ENCODE measurements at regions not wholly inside any gene's neighbourhood (a gene's known extent, or its start where the extent isn't known, plus 50 kb on each side); places are given as distances from the start of the nearest gene placed in this dataset.
A peak's percentile ranks its signal among the peaks of the same experiment; 100 is the strongest.

DNA sequence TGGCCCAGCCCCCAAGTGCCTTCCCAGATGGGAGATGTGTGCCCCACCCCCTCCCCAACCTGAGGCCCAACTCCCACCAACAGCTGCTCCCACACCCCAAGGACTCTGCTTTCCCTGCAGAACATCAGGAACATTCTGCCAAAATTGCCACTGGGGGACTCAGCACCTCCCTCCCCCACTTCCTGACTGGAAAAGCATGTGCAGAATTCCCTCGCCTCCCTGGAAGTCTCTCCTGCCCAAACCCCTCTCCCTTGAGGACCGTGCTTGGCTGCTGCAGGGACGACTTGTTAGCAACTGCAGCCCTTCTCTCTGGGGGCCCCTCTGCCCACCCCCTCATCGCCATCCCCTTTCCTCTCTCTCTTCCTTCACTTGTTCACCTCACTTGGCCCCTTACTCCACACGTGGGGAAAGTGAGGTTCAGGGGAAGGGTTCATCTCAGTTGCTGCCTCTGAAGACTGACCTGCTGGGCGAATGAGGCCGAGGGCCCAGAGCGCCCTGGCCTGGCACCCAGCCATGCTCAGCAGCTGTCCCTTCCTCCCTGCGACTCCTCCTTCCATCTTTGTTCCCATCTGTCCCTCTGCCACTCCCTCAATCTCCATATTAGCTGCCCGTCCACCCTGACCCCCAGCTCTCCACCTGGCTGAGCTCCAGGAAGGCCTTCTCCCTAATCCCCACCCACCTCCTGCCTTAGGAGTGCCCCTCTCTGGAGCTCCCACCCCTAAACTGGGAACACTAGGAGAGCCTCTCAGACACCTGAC is 105.1 kb downstream of the CHST1 start:
- H3K36me3 ChIP-seq (ENCODE audit: control insufficient read depth, insufficient read depth, low read length), result no peaks in the 10 kb centered on the region
- 33% methylated on average over 9 of the region's 10 CpGs for WGBS (ENCODE audit: insufficient coverage)
- H3K27me3 ChIP-seq (ENCODE audit: control insufficient read depth, insufficient read depth, low read length), result no peaks in the 10 kb centered on the region
- H3K4me3 ChIP-seq (ENCODE audit: low read depth, low read length), result no peak overlapping the region
- peaks cover 21% of the 10 kb centered on the region for H3K4me1 ChIP-seq (ENCODE audit: control insufficient read depth, insufficient read depth, low read length)
- no peaks in the 10 kb centered on the region for H3K9me3 ChIP-seq (ENCODE audit: control insufficient read depth, insufficient read depth, low read length)
- DNase-seq (ENCODE audit: low read depth in 4 of 6, low spot score in 6 of 6), result peak in 2 of 6 donors; percentile 27 to 56
- no peak overlapping the region for H3K27ac ChIP-seq (ENCODE audit: low read depth, low read length)

DNA sequence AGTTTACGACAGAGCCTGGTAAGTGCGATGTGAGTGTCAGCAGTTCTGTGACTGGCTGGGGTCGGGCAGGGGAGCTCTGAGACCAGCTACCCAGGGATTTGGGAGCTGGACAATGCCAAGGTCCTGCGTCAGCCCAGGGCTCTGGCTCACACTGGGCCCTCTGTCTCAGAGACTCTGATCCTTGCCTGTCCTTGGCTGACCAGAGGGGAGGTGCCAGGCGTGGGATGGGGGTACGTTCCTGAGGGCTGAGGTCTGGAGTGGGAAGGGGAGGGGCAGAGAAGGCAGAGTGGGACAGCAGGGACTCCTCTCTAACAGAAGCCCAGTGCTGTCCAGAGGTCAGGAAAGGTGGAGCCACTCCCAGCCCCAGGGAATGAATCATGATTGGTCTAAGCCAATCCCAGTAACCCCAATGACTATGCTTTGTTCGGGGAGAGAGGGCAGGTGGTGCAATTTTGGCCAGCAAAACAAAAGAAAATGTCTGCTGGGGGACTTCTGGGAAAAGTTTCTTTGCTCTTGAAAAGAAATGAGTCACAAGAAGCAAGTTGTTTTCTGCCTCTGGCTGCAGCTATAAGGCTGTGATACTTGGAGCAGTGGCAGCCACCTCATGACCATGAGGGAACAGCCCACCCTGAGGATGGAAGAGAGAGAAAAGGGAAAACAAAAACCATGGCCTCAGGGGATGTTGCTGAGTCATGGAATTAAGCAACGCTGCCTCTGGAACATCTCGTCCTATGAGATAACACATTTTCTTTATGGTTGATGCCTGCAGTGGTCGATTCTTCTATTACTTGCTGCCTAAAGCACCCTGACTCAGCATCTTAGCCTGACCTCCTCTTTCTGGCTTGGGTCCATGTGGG is 108.3 kb downstream of the CHST1 start:
- DNase-seq (ENCODE audit: low read depth in 4 of 6, low spot score in 6 of 6), result no peak
- H3K4me1 ChIP-seq (ENCODE audit: control insufficient read depth, insufficient read depth, low read length), result peaks cover 14% of the 10 kb centered on the region
- no peaks in the 10 kb centered on the region for H3K9me3 ChIP-seq (ENCODE audit: control insufficient read depth, insufficient read depth, low read length)
- H3K4me3 ChIP-seq (ENCODE audit: low read depth, low read length), result no peak overlapping the region
- WGBS (ENCODE audit: insufficient coverage), result 73% methylated on average over 8 of the region's 10 CpGs
- H3K36me3 ChIP-seq (ENCODE audit: control insufficient read depth, insufficient read depth, low read length), result no peaks in the 10 kb centered on the region
- H3K27ac ChIP-seq (ENCODE audit: low read depth, low read length), result no peak overlapping the region
- H3K27me3 ChIP-seq (ENCODE audit: control insufficient read depth, insufficient read depth, low read length), result no peaks in the 10 kb centered on the region

DNA sequence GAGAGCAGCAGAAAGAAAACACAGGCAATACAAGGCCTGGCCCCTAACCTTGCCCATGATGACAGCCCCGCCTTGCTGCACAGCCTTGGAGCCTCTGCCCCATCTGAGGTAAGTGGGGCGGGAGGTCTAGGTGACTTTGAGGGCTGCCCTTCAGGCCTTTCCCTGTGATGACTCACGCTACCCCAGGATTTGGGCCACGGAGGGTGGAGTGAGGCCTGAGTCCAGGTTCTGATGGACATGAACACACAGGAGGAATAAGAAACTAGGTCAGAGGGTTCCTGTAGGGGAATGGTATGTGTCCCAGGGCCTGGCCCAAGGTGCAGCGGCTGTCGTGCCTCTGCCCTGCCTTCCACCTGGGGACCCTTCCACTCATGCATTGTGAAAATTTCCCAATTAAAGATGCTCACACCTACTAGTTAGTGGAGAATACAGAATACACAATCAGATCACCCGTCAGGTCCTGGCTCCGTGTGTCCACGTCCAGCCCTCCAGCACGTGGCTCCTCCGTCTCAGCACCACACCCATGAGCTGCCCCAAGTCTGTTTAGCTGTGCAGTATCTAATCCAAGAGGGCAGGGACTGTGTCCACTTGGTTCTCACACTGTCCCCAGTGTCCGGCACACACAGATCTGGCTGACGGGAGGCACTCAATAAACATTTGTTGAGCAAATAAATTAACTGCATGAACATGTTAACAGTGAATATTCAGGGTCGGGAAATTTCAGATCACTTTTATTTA is 111.0 kb downstream of the CHST1 start:
- Histone ChIP-seq H3K4me3 (ENCODE audit: low read depth, low read length) (no peak overlapping the region), H3K4me1 (ENCODE audit: control insufficient read depth, insufficient read depth, low read length) (peaks cover 4% of the 10 kb centered on the region), H3K36me3 (ENCODE audit: control insufficient read depth, insufficient read depth, low read length) (no peaks in the 10 kb centered on the region), H3K9me3 (ENCODE audit: control insufficient read depth, insufficient read depth, low read length) (no peaks in the 10 kb centered on the region), H3K27me3 (ENCODE audit: control insufficient read depth, insufficient read depth, low read length) (no peaks in the 10 kb centered on the region), H3K27ac (ENCODE audit: low read depth, low read length) (no peak overlapping the region)
- WGBS (ENCODE audit: insufficient coverage), result 88% methylated on average over 9 of the region's 14 CpGs
- no peak for DNase-seq (ENCODE audit: low read depth in 4 of 6, low spot score in 6 of 6)

DNA sequence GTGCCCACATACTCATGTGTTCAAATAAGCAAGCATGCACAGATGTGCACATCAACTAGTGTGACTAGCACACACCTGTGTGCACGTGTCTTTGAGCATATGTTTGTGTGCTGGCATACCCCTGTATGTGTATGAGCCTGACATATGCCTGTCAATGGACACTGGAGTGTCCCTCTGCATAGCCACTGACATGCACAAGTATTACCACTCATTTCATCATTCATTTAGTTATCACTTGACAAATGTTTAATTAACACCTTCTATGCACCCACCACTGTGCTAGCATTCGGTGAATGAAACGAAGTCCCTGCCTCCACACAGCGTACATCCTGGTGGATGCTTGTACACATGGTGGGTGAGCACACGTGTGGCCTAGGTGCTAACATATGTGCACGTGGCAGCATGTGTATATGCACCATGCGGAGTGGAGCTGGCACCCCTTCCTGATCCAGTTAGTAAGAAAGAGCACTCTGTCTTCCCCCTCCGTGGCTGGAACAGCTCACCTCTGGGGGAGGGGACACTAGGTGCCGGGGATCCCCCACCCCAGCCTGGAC is 112.0 kb downstream of the CHST1 start:
- Histone ChIP-seq H3K4me3 (ENCODE audit: low read depth, low read length) (no peak overlapping the region), H3K4me1 (ENCODE audit: control insufficient read depth, insufficient read depth, low read length) (peaks cover 7% of the 10 kb centered on the region), H3K27me3 (ENCODE audit: control insufficient read depth, insufficient read depth, low read length) (no peaks in the 10 kb centered on the region), H3K36me3 (ENCODE audit: control insufficient read depth, insufficient read depth, low read length) (no peaks in the 10 kb centered on the region), H3K27ac (ENCODE audit: low read depth, low read length) (no peak overlapping the region), H3K9me3 (ENCODE audit: control insufficient read depth, insufficient read depth, low read length) (no peaks in the 10 kb centered on the region)
- no peak for DNase-seq (ENCODE audit: low read depth in 4 of 6, low spot score in 6 of 6)
- 80% methylated on average over 6 of the region's 9 CpGs for WGBS (ENCODE audit: insufficient coverage)

DNA sequence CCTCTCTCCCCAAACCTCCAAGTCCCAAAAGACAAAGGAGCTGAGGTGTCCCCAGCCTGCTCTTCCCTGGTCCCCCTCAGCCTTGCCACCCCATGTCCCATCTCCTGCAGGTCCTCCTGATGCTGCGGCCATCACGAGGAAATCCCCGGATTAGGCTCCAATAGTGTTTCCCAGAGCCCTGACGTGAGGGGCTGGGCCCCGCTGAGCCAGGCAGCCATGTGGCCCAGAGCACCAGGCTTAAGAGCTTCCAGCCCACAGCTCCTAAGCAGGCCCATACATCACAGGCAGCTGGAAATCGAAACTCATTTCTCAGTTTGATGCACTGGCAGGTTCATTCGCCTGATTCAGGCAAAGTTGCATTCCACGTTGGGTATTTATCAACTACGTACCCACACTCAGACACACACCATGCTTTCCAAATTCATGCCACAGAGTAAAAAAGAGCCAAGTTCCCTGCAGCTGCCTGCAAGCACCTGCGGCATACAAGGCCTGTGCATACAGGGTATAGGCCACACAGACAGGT is 114.2 kb downstream of the CHST1 start:
- Histone ChIP-seq H3K9me3 (ENCODE audit: control insufficient read depth, insufficient read depth, low read length) (no peaks in the 10 kb centered on the region), H3K27me3 (ENCODE audit: control insufficient read depth, insufficient read depth, low read length) (no peaks in the 10 kb centered on the region), H3K36me3 (ENCODE audit: control insufficient read depth, insufficient read depth, low read length) (no peaks in the 10 kb centered on the region), H3K4me3 (ENCODE audit: low read depth, low read length) (no peak overlapping the region), H3K4me1 (ENCODE audit: control insufficient read depth, insufficient read depth, low read length) (peaks cover 7% of the 10 kb centered on the region), H3K27ac (ENCODE audit: low read depth, low read length) (no peak overlapping the region)
- DNase-seq (ENCODE audit: low read depth in 4 of 6, low spot score in 6 of 6), result peak in 1 of 6 donors; percentile 73
- WGBS (ENCODE audit: insufficient coverage), result 70% methylated on average over 9 of the region's 10 CpGs

DNA sequence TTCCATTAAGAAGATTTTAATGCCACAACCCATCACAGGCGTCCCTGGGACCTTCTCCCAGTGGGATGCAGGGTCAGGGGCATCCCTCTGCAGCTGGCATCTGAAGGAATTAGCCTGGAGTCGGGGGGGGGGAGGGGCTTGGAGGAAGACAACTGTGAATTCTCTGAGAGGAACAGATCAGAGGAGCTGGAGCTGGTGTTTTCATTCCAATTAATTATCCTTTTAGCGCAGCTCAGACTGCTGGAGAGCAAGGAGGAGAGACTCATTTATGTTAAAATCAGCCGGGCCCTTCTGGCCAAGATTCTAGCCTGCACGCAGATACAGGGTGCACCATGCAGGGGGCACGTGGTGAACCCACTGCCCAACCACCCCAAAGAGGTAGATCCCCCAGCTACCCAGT is 116.2 kb downstream of the CHST1 start:
- Histone ChIP-seq H3K4me1 (ENCODE audit: control insufficient read depth, insufficient read depth, low read length) (peaks cover 7% of the 10 kb centered on the region), H3K9me3 (ENCODE audit: control insufficient read depth, insufficient read depth, low read length) (no peaks in the 10 kb centered on the region), H3K36me3 (ENCODE audit: control insufficient read depth, insufficient read depth, low read length) (no peaks in the 10 kb centered on the region), H3K4me3 (ENCODE audit: low read depth, low read length) (no peak overlapping the region), H3K27me3 (ENCODE audit: control insufficient read depth, insufficient read depth, low read length) (no peaks in the 10 kb centered on the region), H3K27ac (ENCODE audit: low read depth, low read length) (no peak overlapping the region)
- DNase-seq (ENCODE audit: low read depth in 4 of 6, low spot score in 6 of 6), result peak in 1 of 6 donors; percentile 45
- WGBS (ENCODE audit: insufficient coverage), result 56% methylated on average over 3 of the region's 6 CpGs

DNA sequence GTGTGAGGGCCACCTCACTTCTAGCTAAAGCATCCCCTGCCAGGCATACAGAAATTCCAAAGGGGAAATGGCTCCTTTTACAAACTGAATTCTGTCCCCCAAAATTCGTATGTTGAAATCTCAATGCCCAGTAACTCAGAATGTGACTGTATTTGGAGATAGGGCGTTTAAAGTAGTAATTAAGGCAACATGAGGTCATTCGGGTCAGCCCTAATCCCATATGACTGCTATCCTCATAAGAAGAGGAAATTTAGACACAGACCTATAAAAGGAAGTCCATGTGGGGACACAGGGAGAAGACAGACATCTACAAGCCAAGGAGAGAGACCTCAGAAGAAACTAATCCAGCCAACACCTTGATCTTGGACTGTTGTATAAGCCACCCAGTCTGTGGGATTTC is 119.1 kb downstream of the CHST1 start:
- no CpG with 5 or more reads among the region's 3 CpGs for WGBS (ENCODE audit: insufficient coverage)
- no peaks in the 10 kb centered on the region for H3K36me3 ChIP-seq (ENCODE audit: control insufficient read depth, insufficient read depth, low read length)
- peaks cover 7% of the 10 kb centered on the region for H3K4me1 ChIP-seq (ENCODE audit: control insufficient read depth, insufficient read depth, low read length)
- H3K4me3 ChIP-seq (ENCODE audit: low read depth, low read length), result no peak overlapping the region
- H3K27me3 ChIP-seq (ENCODE audit: control insufficient read depth, insufficient read depth, low read length), result no peaks in the 10 kb centered on the region
- no peak for DNase-seq (ENCODE audit: low read depth in 4 of 6, low spot score in 6 of 6)
- no peaks in the 10 kb centered on the region for H3K9me3 ChIP-seq (ENCODE audit: control insufficient read depth, insufficient read depth, low read length)
- no peak overlapping the region for H3K27ac ChIP-seq (ENCODE audit: low read depth, low read length)

DNA sequence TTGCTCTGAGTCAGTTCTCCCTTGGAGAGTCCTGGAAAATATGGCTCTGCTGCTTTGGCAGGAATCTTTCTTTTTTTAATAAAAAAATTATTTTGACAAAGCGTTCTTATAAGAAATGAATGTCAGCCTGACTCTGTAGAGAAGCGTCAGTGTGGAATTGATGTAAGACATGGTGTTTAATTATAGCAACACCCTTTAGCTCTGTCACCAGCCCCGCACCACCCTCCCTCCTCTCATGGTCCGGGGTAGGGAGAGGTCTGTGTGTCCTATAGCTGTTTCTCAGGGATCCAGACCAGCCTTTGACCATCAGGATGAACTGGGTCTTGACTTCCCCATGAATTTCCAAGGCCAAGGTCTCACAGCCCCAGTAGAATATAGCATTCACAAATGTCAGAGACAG is 120.6 kb downstream of the CHST1 start:
- Histone ChIP-seq H3K36me3 (ENCODE audit: control insufficient read depth, insufficient read depth, low read length) (no peaks in the 10 kb centered on the region), H3K27ac (ENCODE audit: low read depth, low read length) (no peak overlapping the region), H3K4me3 (ENCODE audit: low read depth, low read length) (no peak overlapping the region), H3K27me3 (ENCODE audit: control insufficient read depth, insufficient read depth, low read length) (no peaks in the 10 kb centered on the region), H3K9me3 (ENCODE audit: control insufficient read depth, insufficient read depth, low read length) (no peaks in the 10 kb centered on the region), H3K4me1 (ENCODE audit: control insufficient read depth, insufficient read depth, low read length) (peaks cover 7% of the 10 kb centered on the region)
- no peak for DNase-seq (ENCODE audit: low read depth in 4 of 6, low spot score in 6 of 6)
- no CpG with 5 or more reads among the region's 4 CpGs for WGBS (ENCODE audit: insufficient coverage)

DNA sequence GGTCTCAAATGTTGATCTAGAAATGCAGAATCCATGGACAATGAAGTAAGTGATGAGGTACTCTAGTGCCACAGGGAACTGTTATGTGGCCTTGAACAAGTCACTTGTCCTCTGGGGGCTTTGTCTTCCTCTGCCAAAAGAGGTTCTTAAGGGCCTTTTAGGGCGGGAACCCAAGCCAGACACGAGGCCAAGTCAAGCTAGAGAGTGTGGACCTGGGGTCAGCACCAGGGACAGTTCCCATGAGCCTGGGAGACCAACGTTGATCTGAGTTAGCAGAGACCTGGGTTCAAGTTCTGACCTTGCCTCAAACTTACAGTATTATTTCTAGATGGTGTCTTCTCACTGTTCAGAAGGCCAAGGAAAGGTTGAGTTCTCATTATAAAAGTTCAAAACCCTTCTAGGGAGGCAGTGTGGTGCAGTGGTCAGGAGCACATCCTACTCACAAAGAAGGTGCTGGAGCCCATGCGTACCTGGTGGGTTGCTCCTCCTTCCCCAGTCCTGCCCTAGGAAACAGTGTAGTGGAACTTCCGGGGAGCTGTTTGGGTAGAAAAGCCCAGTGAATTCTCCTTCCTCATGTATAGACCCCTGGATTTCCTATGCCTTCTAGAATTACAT is 121.5 kb downstream of the CHST1 start:
- no peak for DNase-seq (ENCODE audit: low read depth in 4 of 6, low spot score in 6 of 6)
- 33% methylated on average over 4 of the region's 5 CpGs for WGBS (ENCODE audit: insufficient coverage)
- H3K36me3 ChIP-seq (ENCODE audit: control insufficient read depth, insufficient read depth, low read length), result no peaks in the 10 kb centered on the region
- no peak overlapping the region for H3K4me3 ChIP-seq (ENCODE audit: low read depth, low read length)
- H3K4me1 ChIP-seq (ENCODE audit: control insufficient read depth, insufficient read depth, low read length), result no peaks in the 10 kb centered on the region
- H3K9me3 ChIP-seq (ENCODE audit: control insufficient read depth, insufficient read depth, low read length), result no peaks in the 10 kb centered on the region
- H3K27me3 ChIP-seq (ENCODE audit: control insufficient read depth, insufficient read depth, low read length), result no peaks in the 10 kb centered on the region
- H3K27ac ChIP-seq (ENCODE audit: low read depth, low read length), result no peak overlapping the region

Measured in spinal cord (tissue), 9 donors.